ENCODE measurements at regions not wholly inside any gene's neighbourhood (a gene's known extent, or its start where the extent isn't known, plus 50 kb on each side); places are given as distances from the start of the nearest gene placed in this dataset.
A peak's percentile ranks its signal among the peaks of the same experiment; 100 is the strongest.

DNA sequence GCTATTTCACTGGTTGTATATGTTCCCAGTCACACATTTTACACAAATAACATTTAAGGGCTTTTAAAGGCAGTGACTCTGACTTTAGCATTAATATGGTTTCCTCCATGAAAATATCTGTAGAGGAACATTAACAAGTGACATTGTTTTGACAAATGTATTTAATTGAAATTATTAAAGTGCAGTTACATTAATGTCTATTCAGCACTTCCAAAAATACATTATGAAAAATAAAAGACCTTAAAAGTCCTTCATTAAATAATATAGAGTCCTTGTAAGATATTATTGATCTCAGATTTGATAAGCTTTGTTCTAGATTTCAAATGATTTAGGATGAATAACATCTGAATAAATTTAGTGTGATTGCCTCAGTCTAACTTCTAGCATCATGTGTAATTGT is 951.9 kb upstream of the CHORDC1 start:
- TF ChIP-seq, protein P1, sequence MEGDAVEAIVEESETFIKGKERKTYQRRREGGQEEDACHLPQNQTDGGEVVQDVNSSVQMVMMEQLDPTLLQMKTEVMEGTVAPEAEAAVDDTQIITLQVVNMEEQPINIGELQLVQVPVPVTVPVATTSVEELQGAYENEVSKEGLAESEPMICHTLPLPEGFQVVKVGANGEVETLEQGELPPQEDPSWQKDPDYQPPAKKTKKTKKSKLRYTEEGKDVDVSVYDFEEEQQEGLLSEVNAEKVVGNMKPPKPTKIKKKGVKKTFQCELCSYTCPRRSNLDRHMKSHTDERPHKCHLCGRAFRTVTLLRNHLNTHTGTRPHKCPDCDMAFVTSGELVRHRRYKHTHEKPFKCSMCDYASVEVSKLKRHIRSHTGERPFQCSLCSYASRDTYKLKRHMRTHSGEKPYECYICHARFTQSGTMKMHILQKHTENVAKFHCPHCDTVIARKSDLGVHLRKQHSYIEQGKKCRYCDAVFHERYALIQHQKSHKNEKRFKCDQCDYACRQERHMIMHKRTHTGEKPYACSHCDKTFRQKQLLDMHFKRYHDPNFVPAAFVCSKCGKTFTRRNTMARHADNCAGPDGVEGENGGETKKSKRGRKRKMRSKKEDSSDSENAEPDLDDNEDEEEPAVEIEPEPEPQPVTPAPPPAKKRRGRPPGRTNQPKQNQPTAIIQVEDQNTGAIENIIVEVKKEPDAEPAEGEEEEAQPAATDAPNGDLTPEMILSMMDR (conservative IDR thresholded peaks at IDR 0.05; ENCODE audit: low read depth, low read length): no peak
- no peak for DNase-seq (ENCODE audit: low read depth)

DNA sequence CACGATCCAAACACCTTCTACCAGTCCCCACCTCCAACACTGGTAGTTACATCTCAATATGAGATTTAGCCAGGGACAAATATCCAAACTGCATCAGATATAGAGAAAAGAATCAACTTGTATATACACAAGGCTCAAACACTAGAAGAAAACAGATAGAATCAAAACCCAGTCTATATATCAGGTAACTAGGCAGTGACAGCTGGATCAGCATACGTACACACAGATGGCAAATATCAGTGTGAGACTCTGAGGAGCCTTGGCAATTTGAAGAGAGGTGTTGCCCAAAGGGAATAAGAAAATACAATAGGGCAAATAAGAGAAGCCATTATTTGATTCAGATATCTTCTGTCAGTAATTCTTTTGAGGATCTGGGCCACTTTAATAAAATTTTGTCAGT is 951.3 kb upstream of the CHORDC1 start:
- DNase-seq (ENCODE audit: low read depth): no peak
- TF ChIP-seq, protein P1 (conservative IDR thresholded peaks at IDR 0.05; ENCODE audit: low read depth, low read length): no peak
- H3K4me3 ChIP-seq (ENCODE audit: low read depth, low read length): no peak overlapping the region

More for the DNA sequence above, 951.9 kb upstream of the CHORDC1 start:
- H3K4me3 ChIP-seq (ENCODE audit: low read depth, low read length): no peak overlapping the region

DNA sequence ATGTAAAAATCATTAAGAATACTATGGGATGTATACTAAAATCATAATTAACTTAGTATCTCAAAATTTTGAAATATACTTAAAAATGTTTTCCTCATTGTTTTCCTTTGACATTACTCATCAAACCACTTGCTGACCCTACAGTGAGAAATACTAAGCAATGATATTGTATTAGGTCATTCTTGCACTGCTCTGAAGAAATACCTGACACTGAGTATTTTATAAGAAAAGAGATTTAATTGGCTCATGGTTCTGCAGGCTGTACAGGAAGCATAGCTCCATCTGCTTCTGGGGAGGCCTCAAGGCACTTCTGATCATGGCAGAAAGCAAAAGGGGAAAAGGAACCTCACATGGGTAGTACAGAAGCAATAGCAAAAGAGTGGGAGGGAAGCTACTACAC is 950.9 kb upstream of the CHORDC1 start:
- H3K4me3 ChIP-seq (ENCODE audit: low read depth, low read length): no peak overlapping the region
- peak; percentile 80 for DNase-seq (ENCODE audit: low read depth)
- TF ChIP-seq, protein P1 (conservative IDR thresholded peaks at IDR 0.05; ENCODE audit: low read depth, low read length): no peak

DNA sequence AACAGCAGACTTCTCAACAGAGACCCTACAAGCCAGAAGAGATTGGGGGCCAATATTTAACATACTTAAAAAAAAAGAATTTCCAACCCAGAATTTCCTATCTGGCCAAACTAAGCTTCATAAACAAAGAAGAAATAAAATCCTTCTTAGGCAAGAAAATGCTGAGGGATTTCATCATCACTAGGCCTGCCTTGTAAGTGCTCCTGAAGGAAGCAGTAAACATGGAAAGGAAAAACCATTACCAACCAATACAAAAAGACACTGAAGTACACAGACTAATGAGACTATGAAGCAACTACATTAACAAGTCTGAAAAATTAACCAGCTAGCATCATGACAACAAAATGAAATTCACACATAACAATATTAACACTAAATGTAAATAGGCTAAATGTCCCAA is 947.9 kb upstream of the CHORDC1 start:
- TF ChIP-seq, protein P1 (conservative IDR thresholded peaks at IDR 0.05; ENCODE audit: low read depth, low read length): no peak
- no peak overlapping the region for H3K4me3 ChIP-seq (ENCODE audit: low read depth, low read length)
- DNase-seq (ENCODE audit: low read depth): peak; percentile 28

DNA sequence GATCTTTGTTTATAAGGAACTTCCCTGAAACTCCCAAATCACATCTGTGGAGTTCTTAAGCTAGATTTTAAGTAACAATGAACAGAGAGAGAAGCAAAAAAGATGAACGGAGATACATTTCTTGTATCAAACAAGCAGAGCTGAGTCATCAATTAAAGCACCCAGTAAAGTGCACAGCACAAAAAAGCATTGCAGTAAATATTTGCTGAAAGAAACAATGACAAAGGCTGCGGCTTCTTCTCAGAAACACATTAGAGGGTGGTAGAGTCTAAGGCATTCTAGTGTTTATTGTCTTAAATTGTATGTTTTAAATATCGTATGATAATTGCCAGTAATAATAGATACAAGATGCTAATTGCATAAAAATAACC is 941.6 kb upstream of the CHORDC1 start:
- TF ChIP-seq, protein P1 (conservative IDR thresholded peaks at IDR 0.05; ENCODE audit: low read depth, low read length): no peak
- no peak overlapping the region for H3K4me3 ChIP-seq (ENCODE audit: low read depth, low read length)
- peak; percentile 24 for DNase-seq (ENCODE audit: low read depth)

DNA sequence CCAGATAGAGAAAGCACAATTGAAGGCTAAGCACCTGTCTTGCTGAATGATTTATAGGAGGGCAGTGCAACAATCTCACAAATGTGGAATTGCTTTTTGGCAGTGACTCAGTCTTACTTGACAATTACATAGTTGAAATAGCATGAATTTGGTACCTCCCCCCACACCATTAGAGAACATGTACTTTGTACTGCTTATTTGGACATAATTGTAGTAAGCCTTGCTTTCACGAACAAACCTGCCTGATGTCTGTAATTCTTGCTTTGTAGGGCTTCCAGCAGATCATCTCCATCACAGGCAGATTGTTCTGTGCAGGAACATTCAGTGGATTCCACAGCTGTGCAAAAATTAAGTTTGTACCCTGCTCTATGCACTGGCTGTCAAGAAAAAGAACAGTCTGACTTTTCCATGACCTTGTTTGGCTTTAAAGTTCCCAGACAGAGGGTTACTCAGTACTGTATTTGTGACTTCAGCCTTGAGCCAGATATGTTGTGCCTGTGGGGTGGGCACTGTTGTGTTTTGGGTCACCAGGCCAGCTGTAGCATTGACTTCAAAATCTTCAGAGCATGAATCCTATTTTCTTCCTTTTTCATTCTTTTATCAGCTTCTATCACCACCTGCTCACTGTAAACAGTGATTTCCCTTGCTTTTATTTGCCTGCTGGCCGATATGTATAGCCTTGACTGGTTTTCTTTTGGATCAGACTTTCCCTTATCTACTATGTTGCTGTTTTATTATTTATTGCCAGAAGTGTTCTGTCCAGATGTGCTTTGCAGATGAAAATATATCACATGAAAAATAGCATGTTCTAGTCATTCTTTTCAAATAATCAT is 941.0 kb upstream of the CHORDC1 start:
- peak; percentile 74 for DNase-seq (ENCODE audit: low read depth)
- H3K4me3 ChIP-seq (ENCODE audit: low read depth, low read length): no peak overlapping the region
- TF ChIP-seq, protein P1 (conservative IDR thresholded peaks at IDR 0.05; ENCODE audit: low read depth, low read length): no peak

DNA sequence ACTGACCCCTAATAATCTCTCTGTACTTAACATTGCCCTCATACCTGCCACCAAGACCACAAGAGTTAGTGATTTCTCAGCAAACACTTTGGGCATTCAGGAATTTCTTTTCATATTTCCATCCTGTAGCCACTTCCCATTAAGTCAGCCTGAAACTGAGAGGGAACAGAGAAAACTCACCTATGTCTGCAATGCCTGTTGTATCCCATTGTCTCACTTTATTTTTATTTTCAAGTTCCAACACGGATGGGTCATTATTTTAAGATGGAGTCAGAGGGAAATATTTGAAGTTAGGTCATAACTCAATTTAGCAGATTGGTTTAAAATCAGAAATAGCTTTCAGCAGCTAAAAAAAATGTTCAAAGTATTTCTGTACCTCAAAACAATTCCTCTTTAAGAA is 937.8 kb upstream of the CHORDC1 start:
- H3K4me3 ChIP-seq (ENCODE audit: low read depth, low read length): no peak overlapping the region
- DNase-seq (ENCODE audit: low read depth): no peak
- TF ChIP-seq, protein P1 (conservative IDR thresholded peaks at IDR 0.05; ENCODE audit: low read depth, low read length): no peak
